Muscle layer of duodenum (tissue), 2 donors: ENCODE measurements at regions not wholly inside any gene's neighbourhood (a gene's known extent, or its start where the extent isn't known, plus 50 kb on each side); places are given as distances from the start of the nearest gene placed in this dataset.

Experiments used
- H3K27ac ChIP-seq: one replicate; pipeline ENCODE4 v1.7.0; 2013; ENCODE audit warnings: mild to moderate bottlenecking, low read length
- H3K27me3 ChIP-seq: one replicate; pipeline ENCODE4 v1.7.0; 2013; ENCODE audit warnings: low read depth, mild to moderate bottlenecking, control low read depth, low read length
- H3K36me3 ChIP-seq, 2 donors: one replicate each; pipeline ENCODE4 v1.7.0; 2013; ENCODE audit warnings: low read length in 2 of 2, control low read depth in 1 of 2, mild to moderate bottlenecking in 1 of 2; ENCODE audit not compliant: insufficient read depth in 2 of 2, control insufficient read depth in 1 of 2
- H3K4me1 ChIP-seq, 2 donors: one replicate each; pipeline ENCODE4 v1.7.0; 2013; ENCODE audit warnings: low read length in 2 of 2, mild to moderate bottlenecking in 2 of 2, control low read depth in 1 of 2, moderate library complexity in 1 of 2; ENCODE audit not compliant: insufficient read depth in 2 of 2, control insufficient read depth in 1 of 2
- H3K4me3 ChIP-seq, 2 donors: one replicate each; pipeline ENCODE4 v1.7.0; 2013; ENCODE audit warnings: low read length in 2 of 2, low read depth in 1 of 2, mild to moderate bottlenecking in 1 of 2
- H3K9me3 ChIP-seq, 2 donors: one replicate each; pipeline ENCODE4 v1.7.0; 2013; ENCODE audit warnings: low read length in 2 of 2, control low read depth in 1 of 2, mild to moderate bottlenecking in 1 of 2; ENCODE audit not compliant: control insufficient read depth in 1 of 2
- donor health status: healthy.

GRCh38 chr20:39309458-39309857, 347.3 kb downstream of the DHX35 start:
- H3K9me3 ChIP-seq: peaks cover 0 to 5% of the 10 kb centered on the region in 2 donors
- no peak overlapping the region for H3K27ac ChIP-seq

DNA sequence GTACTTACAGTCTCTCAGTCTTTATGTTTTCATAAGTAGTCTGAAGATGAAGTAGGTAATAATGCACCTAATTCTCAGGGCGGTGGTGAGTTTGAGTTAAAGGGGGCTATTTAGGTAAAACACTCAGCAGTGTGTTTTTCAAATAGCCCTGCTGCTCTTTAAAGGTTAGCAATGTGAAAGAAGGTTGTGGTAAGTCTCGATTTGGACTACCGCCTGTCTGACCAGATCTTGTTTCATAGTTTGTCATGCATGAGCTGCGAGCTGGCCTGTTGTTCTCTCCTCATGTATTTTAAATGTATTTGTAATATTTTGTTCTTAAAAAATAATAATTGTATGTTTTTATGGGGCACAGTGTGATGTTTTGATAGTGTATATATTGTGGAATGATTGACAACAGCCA, 340.2 kb downstream of the DHX35 start:
- H3K4me3 ChIP-seq: no peak overlapping the region
- H3K36me3 ChIP-seq: no peaks in the 10 kb centered on the region
- no peaks in the 10 kb centered on the region for H3K27me3 ChIP-seq
- H3K9me3 ChIP-seq: no peaks in the 10 kb centered on the region
- H3K4me1 ChIP-seq: peaks cover 0 to 7% of the 10 kb centered on the region in 2 donors
- H3K27ac ChIP-seq: no peak overlapping the region

More at GRCh38 chr20:39309458-39309857, 347.3 kb downstream of the DHX35 start:
- Histone ChIP-seq H3K36me3 (no peaks in the 10 kb centered on the region), H3K4me3 (no peak overlapping the region), H3K4me1 (peaks cover 0 to 4% of the 10 kb centered on the region in 2 donors), H3K27me3 (no peaks in the 10 kb centered on the region)

GRCh38 chr20:39299783-39300182, 337.6 kb downstream of the DHX35 start:
- H3K4me3 ChIP-seq: no peak overlapping the region
- peaks cover 0 to 7% of the 10 kb centered on the region in 2 donors for H3K4me1 ChIP-seq
- no peaks in the 10 kb centered on the region for H3K9me3 ChIP-seq
- H3K36me3 ChIP-seq: no peaks in the 10 kb centered on the region
- H3K27ac ChIP-seq: no peak overlapping the region
- no peaks in the 10 kb centered on the region for H3K27me3 ChIP-seq

DNA sequence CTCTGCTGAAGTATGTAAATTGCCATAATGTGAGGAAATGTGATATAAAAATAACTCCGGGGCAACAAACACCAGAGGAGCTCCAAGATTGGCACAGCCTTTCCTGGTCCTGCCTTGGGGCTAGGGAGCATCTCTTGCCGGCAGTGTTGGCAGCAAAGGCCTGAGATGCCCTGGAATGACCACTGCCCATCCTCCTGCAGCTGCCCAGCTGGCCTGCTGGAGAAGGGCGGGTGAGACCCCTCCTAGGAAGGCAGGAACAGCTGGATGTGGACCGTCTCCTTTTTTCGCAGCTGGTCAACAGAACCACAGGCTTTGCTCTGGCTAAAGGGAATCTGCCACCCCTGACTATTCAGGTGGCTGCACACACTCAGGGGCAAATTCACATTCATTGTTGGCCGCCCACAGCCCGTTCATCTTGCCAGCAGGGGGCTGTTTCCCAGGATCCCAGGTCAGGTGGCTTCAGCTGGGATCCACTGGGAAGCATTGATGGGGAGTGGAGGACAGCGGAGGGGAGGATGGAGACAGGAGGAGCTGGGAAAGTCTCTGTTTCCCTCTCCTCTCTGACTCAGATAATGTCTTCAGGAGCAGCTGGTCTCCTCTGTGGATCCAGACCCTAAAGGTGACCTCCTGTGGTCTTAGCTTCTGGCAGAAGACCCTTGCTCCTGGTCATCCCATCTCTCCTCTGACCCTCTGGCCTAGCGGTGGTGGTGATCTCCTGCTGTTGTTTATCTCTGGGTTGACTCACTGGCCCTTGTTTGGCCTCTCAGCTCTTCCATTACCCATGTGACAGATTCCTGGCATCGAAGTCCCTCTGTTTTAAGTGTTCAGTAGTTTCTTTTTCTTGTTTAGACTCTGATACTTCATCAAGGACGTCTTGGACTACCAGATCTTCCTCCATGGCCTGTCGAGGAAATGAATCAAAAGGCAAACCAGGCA, 336.7 kb downstream of the DHX35 start:
- H3K4me1 ChIP-seq: peaks cover 0 to 7% of the 10 kb centered on the region in 2 donors

GRCh38 chr20:39298121-39298520, 336.0 kb downstream of the DHX35 start:
- Histone ChIP-seq H3K4me1 (peaks cover 0 to 7% of the 10 kb centered on the region in 2 donors), H3K36me3 (no peaks in the 10 kb centered on the region), H3K27me3 (no peaks in the 10 kb centered on the region), H3K4me3 (no peak overlapping the region), H3K9me3 (no peaks in the 10 kb centered on the region), H3K27ac (no peak overlapping the region)

More for the DNA sequence above, 336.7 kb downstream of the DHX35 start:
- no peaks in the 10 kb centered on the region for H3K36me3 ChIP-seq
- H3K4me3 ChIP-seq: no peak overlapping the region
- no peak overlapping the region for H3K27ac ChIP-seq
- H3K9me3 ChIP-seq: no peaks in the 10 kb centered on the region
- H3K27me3 ChIP-seq: no peaks in the 10 kb centered on the region

- Histone ChIP-seq H3K4me3 (no peak overlapping the region), H3K36me3 (no peaks in the 10 kb centered on the region), H3K27ac (no peak overlapping the region), H3K27me3 (no peaks in the 10 kb centered on the region), H3K4me1 (peaks cover 0 to 7% of the 10 kb centered on the region in 2 donors), H3K9me3 (no peaks in the 10 kb centered on the region)
These were observed 333.2 kb downstream of the DHX35 start for GRCh38 chr20:39295301-39295700.

DNA sequence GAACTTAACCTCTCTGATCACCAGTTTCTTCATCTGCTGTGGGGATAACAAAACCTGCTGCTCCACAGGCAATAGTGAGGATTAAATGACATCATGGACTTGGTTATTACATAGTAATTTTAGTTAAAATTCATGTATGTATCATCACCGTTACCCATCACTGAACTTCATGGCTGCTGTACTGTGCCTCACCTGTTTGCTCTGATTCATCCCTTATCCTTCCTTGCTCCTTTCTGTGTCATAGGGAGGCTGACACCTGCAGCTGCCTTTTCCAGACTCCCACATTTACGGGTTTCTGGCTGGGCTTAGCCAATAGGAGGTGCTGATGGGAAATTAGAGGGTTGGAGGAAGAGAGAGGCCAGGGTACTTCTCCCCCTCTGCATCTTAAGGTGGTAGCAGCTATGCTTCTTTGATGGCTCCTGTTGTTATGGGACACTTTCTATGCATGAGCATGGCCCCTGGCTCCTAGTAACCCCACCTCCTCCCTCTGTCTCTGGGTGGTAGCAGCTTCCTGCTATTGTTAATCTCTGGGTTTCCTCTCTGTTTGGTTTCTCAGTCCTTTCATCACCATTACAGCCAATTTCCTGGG, 332.1 kb downstream of the DHX35 start:
- Histone ChIP-seq H3K4me1 (peaks cover 0 to 2% of the 10 kb centered on the region in 2 donors), H3K9me3 (no peaks in the 10 kb centered on the region), H3K36me3 (no peaks in the 10 kb centered on the region), H3K27me3 (no peaks in the 10 kb centered on the region), H3K27ac (no peak overlapping the region), H3K4me3 (no peak overlapping the region)

DNA sequence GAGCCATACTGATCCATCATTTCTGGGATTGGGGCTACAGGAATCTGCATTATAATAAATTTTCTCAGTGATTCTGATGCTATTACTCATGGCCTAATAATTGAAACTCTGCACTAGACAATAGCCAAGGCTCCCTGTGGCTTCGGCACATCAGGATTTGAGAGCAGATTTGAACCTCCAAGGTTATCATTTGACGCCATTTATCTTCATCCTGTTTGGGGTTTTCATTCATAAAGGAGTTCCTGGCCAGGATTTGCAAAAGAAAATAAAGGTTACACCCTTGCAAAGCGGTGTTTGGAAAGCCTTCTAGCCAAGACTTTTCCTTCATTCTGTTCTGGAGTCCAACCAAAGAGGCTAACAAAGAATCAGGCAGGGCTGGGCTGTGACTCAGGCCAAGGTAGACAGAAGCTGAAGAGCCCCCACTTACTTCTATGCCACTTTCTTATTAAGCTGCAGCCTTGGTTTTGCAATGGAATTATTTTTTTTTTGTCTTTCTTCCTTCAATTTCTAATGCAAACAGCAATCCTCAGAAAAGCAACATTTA, 330.1 kb downstream of the DHX35 start:
- no peaks in the 10 kb centered on the region for H3K36me3 ChIP-seq
- H3K4me3 ChIP-seq: no peak overlapping the region
- no peaks in the 10 kb centered on the region for H3K9me3 ChIP-seq
- H3K4me1 ChIP-seq: no peaks in the 10 kb centered on the region
- no peaks in the 10 kb centered on the region for H3K27me3 ChIP-seq
- H3K27ac ChIP-seq: no peak overlapping the region

- Histone ChIP-seq H3K36me3 (no peaks in the 10 kb centered on the region), H3K4me1 (no peaks in the 10 kb centered on the region), H3K27ac (no peak overlapping the region), H3K27me3 (no peaks in the 10 kb centered on the region), H3K4me3 (no peak overlapping the region), H3K9me3 (no peaks in the 10 kb centered on the region)
These were observed 329.2 kb downstream of the DHX35 start for GRCh38 chr20:39291301-39291700.

GRCh38 chr20:39290575-39290974, 328.4 kb downstream of the DHX35 start:
- H3K4me3 ChIP-seq: no peak overlapping the region
- no peaks in the 10 kb centered on the region for H3K9me3 ChIP-seq
- no peaks in the 10 kb centered on the region for H3K36me3 ChIP-seq
- H3K4me1 ChIP-seq: no peaks in the 10 kb centered on the region
- no peak overlapping the region for H3K27ac ChIP-seq
- H3K27me3 ChIP-seq: no peaks in the 10 kb centered on the region

- H3K27me3 ChIP-seq: no peaks in the 10 kb centered on the region
- no peaks in the 10 kb centered on the region for H3K36me3 ChIP-seq
- H3K9me3 ChIP-seq: no peaks in the 10 kb centered on the region
- no peaks in the 10 kb centered on the region for H3K4me1 ChIP-seq
- no peak overlapping the region for H3K27ac ChIP-seq
- no peak overlapping the region for H3K4me3 ChIP-seq
These were observed 327.7 kb downstream of the DHX35 start for GRCh38 chr20:39289831-39290230.
